GM18508 (cell line): ENCODE measurements at regions not wholly inside any gene's neighbourhood (a gene's known extent, or its start where the extent isn't known, plus 50 kb on each side); places are given as distances from the start of the nearest gene placed in this dataset.
"Not testable (repeated sequence)": the region's sequence is repeated elsewhere in the genome, so short reads cannot be mapped to it uniquely, and the experiment has no call there.

Experiments used
- ATAC-seq: cut with Tn5 transposase; IDR thresholded peaks from one replicate; pipeline ENCODE4 v1.9.1; 2021; ENCODE audit warnings: moderate number of reproducible peaks; ENCODE audit not compliant: insufficient read depth, unreplicated experiment

DNA sequence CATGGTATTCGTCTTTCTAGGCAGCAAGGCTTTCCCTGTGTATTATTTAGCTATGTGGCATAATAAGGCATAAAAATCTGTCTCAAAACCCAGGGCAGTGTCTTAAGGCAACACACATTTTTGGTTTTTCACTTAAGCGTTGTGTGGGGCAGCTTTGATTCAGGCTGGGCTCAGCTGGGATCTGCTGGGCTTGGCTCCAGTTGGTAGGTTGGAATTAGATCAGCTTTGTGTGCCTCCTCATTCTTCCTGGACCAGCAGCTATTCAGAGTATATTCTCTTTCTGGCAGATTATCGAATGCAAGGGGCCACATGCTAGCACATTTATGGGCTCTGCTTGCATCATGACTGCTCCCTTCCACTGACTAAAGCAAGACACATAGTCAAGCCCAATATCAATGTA, 487.9 kb downstream of the RFPL4B start:
- no peak for ATAC-seq

DNA sequence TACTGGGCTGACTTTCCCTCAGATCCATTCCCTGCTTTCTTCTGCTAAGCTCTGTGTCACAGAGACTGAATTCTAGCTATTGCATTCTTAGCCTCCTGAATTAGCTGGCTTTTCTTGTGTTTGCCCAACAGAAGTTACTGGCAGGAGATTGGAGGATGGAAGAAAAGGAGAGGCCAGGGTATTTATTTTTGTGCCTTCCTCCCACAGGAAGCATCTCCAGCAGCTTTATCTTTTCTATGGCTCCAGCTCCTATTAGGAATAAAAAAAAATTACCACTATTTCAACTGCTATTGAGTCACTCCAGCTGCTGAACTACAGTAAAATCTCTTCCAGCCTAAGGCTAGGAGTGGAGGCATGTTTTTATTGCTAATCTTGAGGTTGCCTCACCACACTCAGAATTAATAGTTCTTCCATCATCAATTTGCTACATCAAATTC, 492.4 kb downstream of the RFPL4B start:
- no peak for ATAC-seq

DNA sequence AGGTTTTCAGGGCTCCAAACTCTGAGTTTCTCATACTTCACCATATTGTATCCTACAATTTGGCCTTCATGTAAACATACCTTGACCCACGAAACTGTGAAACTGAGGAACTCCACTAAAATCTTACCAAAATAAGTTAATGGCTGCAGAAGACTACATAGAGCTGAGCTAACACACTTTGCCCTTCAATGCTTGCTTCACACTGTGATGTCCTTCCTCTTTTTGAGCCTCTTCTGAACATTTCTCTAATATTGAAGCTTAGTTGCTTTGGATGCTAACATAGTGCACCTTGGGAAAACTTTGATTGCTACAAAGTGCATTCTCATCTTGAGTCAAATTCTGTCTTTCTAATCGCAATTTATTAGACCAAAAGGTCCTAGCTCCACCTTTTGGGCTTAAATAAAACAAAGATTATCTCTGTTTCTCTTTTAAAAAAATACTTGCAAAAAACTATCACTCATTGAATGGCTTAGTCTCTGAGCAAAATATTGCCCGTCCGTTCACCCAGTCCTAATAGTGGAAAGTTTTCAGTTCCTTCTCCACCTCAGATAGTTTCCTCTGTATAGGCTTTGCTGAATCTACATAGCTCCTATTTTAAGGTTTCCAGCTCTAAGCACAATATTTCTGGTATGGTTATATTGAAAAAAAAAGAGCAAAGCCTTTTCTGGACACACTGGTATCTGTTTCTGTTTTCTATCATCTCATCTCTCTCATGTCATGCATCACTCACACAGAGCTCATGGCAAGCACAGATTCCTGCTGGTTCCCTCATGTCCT, 494.6 kb downstream of the RFPL4B start:
- ATAC-seq = no peak

DNA sequence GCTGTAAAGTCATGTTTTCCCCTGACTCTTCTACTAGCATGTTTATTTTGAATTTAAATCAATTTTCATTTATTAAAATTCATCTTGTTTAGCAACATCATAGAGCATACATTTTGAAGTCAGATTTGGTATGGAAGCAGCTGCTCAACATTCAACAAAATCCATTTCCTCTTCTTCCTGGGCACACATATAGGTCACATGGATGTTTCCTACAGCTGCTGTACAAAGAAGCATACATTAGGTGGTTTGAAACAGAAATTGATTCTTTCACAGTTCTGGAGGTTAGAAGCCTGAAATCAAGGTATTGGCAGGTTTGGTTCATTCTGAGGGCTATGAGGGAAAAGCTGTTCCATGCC, 495.2 kb downstream of the RFPL4B start:
- no peak for ATAC-seq

DNA sequence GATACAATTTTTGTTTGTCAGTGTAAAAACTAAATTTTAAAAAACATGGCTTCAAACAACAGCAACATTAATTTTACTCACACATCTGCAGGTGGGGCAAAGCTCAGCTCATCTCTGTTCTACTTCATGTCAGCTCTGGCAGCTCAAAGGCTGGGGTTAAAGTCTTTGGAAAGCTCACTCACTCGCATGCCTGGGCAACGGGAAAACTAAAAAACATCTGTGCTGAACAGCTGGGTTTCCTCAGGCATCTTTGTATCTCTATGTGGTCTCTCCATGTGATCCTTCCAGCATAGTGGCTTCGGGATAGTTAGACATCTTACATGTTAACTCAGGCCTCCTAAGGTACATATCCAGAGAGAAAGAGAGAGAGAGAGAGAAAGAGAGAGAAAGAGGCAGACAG, 499.6 kb downstream of the RFPL4B start:
- ATAC-seq = no peak

DNA sequence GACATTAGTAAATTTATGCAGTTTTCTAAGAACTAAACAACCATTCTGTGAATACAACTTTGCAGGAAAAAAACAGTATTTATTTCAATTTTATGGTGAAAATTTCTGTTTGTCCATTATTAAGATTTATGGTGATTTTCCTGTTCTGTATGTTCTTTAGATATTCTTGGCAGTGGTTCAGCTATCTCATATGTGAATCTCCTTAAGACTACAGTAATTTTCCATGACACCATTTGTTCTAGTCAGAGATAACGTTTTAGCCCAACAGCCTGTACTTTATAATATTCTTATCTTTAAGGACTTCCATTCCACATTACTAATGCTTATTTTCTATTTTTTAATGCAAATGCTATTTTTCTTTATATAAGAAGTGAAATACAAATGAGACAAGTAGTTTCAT, 504.0 kb downstream of the RFPL4B start:
- ATAC-seq = no peak

DNA sequence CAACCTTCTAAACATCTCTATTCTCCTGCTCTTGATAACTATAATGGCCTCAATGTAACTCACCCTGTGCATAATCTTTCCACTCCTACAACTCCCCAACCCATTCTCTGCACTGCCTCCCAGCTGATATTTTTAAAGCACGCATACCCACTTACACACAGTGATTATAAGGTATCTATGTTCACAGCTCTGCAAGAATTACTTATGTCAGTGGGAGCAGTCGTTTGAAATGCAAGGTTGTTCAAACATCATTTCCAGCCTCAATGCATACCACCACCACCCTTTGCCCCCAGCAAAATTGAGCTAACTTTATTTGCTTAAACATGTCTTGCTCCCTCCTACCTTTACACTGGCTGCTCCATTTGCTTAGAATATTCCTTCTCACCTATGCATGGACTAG, 506.0 kb downstream of the RFPL4B start:
- no peak for ATAC-seq

DNA sequence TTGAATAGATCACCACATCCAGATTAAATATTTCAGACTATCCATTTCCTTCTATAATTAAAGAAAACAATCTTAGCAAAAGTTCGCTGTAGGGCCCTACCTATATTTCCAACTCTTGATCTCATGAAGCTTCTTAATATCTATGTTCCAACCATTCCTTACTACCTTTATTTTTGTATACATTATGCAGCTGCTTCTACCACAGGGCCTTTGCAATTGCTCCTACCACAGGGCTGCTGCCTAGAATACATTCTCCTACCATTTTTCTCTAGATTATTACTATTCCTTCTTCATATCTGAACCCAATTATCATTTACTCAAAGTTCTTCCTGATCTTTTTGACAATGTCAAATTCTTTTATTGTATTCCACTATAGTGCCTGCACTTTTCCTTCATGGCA, 516.6 kb downstream of the RFPL4B start:
- no peak for ATAC-seq

DNA sequence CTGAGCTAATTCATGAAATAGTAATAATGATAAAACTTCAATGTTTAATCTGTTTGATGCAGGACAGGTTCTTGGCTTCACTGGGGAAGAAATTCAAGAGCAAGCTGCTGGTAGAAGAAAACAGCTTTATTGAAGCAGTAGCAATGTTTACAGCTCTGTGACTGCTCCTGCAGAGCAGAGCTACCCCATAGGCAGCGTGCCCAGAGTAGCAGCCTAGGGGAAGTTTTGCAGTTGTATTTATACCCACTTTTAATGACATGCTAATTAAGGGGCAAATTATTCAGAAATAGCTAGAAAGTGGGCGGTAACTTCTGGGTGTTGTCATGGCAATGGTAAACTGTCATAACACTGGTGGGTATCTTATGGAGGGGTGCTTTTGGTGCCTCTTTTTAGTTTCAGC, 518.0 kb downstream of the RFPL4B start:
- ATAC-seq = no peak

DNA sequence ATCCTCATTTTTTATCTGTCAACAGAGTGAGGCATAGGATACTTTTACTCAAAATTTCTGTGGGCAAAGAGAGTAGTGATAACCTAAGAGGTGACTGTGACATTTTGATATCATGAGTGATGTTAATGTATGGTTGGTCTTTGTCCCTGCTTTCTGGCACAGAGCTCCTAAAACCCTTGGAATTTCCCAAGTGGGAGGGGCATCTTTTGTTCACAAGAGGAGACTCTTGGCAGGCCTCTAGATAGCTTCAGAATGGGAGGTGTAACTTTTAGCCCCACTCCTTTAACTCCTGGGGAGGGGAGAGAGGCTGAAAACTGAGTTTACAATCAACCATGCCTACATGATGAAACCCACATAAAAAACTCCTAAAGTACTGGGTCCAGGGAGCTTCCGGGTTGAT, 527.8 kb downstream of the RFPL4B start:
- no peak for ATAC-seq

DNA sequence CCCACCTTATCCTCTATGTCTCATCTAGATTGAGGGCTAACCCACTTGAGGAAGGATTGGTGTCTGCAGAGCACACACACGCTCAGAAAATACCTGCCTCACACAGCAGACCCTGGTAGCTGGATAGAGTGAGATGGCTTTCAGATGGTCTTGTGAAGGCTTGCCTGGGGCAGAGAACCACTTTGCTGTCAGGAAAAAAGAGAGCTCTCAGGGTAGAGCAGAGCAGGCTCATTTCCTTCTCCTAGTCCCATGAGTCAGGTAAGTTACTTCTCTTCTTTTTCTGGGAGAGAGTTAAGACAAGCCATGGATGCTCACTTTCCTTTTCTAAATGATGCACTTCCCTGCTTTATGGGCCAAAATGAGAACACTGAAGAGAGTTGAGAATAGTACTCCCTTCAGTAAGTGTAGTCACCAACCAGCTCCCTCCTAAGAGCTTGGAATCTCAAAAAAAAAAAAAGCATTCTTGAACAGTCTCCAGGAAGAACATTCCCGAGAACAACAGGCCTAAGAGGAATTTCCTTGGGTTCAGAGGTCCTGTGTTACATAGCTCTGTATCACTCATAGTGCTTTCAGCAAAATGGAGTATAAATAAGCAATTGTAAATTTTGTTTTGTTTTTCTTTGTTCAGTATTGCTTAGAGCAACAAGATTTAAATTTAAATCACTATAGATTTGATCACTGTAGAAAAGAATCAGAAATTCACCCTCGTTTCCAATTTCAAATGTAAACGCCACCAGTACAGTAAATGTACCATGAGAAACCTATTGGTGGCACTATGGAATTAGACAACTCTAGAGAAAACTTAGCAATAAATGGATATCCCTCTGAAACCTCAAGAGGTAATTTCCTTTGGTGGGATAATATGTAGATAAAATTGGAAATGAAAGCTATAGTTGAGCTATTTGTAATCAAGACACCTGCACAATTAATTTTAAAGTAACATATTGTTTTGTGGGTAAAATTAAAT, 530.3 kb downstream of the RFPL4B start:
- ATAC-seq = no peak

DNA sequence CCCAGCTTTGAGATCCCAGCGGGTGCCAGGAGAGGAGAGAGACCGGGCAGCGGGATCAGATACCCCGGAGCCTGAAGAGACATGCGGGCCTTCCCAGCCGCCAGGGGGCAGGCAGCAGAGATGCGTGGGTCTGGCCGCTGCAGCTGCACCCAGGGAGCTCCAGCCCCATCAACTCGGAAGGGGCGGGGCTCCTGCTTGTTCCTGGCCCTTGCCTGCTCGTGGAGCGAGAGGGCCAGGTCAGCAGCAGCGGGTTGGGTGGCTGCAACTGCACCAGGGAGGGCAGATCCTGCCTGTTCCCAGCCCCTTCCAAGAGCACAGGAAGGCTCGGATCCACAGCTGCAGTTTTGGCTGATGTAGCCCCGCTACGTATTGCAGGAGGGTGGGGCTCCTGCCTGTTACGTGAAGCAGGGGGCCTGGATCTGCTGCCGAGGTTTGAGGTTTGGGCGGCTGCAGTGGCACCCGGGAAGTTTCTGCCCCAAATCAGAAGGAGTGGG, 532.8 kb downstream of the RFPL4B start:
- peak; percentile 87 for ATAC-seq

DNA sequence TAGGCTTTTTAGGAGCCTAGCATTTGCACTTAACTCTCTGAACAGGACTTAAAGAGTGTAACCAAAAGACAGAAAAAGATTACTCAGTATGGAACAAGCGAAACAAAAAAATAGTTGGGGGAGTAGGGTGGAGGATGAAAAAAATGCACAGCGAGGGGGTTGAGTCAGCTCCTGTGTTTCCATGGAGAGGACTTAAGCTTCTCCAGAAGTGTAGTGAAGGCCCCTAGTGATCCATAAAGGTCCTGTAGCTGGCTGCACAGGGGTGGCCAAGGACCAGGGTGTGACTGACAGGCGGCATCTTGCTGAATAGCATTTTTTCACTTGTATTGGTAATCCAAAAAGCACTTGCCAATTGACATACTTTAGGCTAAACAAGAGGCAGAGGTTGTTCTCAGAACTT, 533.9 kb downstream of the RFPL4B start:
- ATAC-seq = no peak

DNA sequence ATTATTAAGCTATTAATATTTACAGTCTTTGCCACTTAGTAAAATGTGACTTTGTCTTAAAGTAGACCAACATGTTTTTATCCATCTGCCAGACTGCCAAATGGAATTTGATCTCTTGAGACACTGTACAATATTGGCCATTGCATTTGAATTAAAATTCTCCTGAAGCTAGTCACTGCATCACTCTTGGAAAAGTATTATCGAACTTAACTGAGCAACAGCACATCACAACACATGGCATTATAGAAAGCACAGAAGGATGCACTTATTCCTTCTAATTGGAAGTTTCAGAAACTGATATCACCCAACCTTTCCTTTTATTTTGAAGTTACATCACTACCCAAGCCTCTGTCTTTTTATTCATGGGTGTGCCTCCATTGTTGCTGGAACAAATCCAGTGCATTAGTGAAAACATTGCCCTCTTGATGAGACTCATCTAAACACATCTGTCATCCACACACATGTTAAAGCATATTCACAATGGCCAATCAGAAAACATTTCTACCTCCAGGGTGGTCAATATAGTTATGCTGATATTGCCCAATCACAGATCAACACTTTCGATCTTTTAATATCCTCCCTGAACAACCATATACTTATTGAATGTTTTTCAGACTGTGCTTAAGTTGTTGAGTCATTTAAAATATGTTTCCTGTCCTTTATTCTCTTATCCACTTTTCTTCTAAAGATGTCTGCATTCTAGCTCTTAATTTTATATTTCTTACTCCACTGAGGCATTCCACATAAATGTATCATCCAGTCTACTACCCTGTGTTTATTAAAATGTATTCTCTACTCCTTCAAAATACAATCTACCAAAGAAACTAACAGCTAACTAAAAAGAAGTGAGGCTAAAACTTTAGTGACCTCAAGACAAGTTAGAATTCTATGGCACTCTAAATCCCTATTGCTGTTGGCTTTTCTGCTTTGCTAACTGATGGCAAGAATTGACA, 535.0 kb downstream of the RFPL4B start:
- no peak for ATAC-seq

DNA sequence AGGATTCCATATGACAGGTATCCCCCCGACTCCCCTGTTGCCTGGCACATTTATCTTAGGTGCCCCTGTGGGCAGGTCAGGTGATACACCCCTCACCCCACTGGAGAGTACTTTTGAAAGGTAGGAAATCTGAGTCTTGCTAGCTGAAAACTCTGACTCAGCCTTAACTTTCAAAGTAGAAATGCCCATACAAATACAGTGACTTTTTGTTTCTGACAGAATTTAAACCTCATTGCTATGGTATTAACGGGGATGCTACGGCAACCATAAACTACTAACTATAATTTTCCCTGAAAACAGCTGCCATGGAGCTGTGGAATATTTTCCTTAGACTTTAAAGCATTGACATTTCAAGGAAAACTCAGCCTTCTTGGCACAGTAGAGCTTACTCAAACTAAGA, 536.0 kb downstream of the RFPL4B start:
- ATAC-seq = no peak

DNA sequence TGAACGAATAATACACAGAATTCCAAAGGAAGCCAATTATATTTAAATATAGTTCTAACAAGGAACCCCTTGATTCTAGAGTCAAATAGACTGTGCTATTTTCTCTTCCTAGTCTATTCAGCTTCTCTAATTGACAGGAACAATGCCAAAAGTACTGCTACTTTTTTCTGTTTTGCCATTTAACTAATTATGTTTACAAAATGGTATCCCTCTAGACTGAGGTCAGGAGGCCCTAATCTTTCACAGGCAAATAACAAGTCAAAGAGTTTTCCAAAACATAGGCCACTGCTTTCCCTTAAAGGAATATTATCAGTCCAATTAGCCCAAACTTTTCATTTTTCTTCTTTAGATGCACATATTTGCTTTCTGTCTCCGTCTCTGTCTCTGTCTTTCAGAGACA, 539.3 kb downstream of the RFPL4B start:
- no peak for ATAC-seq

DNA sequence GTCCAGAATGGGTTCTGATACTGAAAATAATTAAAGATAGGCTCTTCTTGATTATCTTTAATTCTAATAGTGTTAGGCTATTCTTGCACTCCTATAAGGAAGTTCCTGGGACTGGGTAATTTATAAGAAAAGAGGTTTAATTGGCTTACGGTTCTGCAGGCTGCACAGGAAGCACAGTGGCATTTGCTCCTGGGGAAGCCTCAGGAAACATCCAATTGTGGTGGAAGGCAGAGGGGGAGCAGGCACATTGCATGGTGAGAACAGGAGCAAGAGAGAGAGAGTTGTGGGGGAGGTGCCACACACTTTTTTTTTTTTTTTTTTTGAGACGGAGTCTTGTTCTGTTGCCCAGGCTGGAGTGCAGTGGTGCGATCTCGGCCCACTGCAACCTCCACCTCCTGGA, 540.3 kb downstream of the RFPL4B start:
- ATAC-seq = not testable (repeated sequence)

DNA sequence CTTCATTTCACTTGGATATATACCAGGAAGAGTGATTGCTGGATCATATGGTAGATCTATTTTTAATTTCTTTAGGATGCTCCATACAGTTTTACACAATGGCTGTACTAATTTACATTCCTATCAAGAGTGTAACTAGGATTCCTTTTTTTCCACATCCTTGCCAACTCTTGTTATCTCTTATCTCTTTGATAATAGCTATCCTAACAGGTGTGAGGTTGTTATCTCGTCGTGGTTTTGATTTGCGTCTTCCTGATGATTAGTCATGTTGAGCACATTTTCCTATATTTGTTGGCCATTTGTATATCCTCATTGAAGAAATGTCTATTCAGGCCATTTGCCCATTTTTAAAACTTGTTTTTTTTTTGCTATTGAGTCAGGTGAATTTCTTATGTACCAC, 552.4 kb downstream of the RFPL4B start:
- ATAC-seq = no peak

DNA sequence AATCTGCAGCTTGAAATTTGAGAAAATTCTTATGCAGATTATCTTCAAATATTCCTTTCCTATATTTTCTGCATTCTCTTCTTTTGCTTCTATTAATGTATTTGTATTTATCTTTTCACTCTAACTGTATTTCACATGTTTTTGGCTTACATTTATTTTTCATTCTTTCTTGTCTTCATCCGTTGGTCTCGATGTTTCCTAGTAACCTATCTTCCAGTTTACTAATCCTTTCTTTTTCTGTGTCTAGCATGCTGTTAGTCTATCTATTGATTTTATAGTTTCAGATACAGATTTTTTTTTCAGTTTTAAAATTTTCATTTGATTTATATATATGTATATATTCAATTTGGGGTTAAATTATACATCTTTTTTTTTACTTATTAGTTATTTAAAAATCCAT, 556.2 kb downstream of the RFPL4B start:
- no peak for ATAC-seq

DNA sequence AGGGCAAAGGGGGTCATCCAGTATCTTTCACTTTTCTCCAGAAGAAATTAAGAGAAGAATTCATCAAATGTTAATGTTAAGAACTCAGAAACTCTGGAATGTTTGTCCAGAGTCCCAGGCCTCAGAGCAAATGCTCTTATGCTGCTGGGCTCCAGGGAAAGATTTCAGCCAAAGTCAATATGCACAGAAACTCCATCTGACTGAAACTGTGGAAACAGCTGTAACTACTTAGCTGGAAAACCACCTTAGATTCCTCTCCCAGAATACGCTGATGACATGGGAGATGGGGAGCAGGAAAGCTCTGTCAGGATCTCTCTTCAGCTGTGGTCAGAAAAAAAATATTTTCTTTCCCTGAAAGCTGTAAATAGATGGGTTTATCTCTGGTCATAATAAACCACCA, 559.6 kb downstream of the RFPL4B start:
- ATAC-seq = no peak
